ENCODE measurements at regions not wholly inside any gene's neighbourhood (a gene's known extent, or its start where the extent isn't known, plus 50 kb on each side); places are given as distances from the start of the nearest gene placed in this dataset.
A peak's percentile ranks its signal among the peaks of the same experiment; 100 is the strongest.

GRCh38 chr4:104365618-104366017, 129.1 kb downstream of the CXXC4 start:
- Histone ChIP-seq H3K9me3 (peaks cover 0 to 3% of the 10 kb centered on the region in 2 donors), H3K27me3 (no peaks in the 10 kb centered on the region), H3K4me1 (no peaks in the 10 kb centered on the region), H3K27ac (no peak overlapping the region), H3K36me3 (no peaks in the 10 kb centered on the region), H3K4me3 (no peak overlapping the region)
- TF ChIP-seq, protein P1, sequence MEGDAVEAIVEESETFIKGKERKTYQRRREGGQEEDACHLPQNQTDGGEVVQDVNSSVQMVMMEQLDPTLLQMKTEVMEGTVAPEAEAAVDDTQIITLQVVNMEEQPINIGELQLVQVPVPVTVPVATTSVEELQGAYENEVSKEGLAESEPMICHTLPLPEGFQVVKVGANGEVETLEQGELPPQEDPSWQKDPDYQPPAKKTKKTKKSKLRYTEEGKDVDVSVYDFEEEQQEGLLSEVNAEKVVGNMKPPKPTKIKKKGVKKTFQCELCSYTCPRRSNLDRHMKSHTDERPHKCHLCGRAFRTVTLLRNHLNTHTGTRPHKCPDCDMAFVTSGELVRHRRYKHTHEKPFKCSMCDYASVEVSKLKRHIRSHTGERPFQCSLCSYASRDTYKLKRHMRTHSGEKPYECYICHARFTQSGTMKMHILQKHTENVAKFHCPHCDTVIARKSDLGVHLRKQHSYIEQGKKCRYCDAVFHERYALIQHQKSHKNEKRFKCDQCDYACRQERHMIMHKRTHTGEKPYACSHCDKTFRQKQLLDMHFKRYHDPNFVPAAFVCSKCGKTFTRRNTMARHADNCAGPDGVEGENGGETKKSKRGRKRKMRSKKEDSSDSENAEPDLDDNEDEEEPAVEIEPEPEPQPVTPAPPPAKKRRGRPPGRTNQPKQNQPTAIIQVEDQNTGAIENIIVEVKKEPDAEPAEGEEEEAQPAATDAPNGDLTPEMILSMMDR (IDR thresholded peaks at IDR 0.05) = no peak
- no peak for TF ChIP-seq EP300 (IDR thresholded peaks at IDR 0.05; ENCODE audit: low read depth)
- no peak for TF ChIP-seq POLR2AphosphoS5 (IDR thresholded peaks at IDR 0.05)
- no peak for TF ChIP-seq POLR2A (IDR thresholded peaks at IDR 0.05)
- intact Hi-C loops (cut with DNase I; ENCODE audit: low total_unique reads) = no loop called here
- no peak for DNase-seq
- WGBS, 2 donors (ENCODE audit: low coverage in 1 of 2) = 82 to 84% methylated on average over 2 of the region's 2 CpGs
- in situ Hi-C loops (cut with MboI; ENCODE audit: low pct_ligation_motif_present in 1 of 4, low pct_unique_long_range_greater_than_20kb in 1 of 4, low sequenced_read_pairs in 3 of 4) = no loop called here

DNA sequence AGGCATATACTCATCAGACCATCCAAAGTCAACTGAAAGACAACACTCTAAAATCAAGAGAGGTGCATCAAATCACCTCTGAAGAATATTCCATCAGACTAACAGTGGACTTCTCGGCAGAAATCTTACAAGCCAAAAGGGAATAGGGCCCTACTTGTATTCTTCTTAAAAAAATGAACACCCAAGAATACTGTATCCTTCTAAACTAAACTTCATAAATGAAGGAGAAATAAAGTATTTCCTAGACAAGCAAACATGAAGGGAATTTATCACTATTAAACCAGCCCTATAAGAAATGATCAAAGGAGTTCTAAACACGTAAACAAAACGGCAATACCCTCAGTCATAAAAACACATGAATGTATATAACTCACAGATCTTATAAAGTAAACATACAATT, 141.2 kb downstream of the CXXC4 start:
- Histone ChIP-seq H3K27ac (no peak overlapping the region), H3K4me1 (no peaks in the 10 kb centered on the region), H3K9me3 (peaks cover 0 to 19% of the 10 kb centered on the region in 2 donors), H3K27me3 (no peaks in the 10 kb centered on the region), H3K4me3 (no peak overlapping the region), H3K36me3 (no peaks in the 10 kb centered on the region)
- TF ChIP-seq, protein P1 (IDR thresholded peaks at IDR 0.05) = no peak
- no peak for TF ChIP-seq POLR2A (IDR thresholded peaks at IDR 0.05)
- no peak for TF ChIP-seq EP300 (IDR thresholded peaks at IDR 0.05; ENCODE audit: low read depth)
- TF ChIP-seq POLR2AphosphoS5 (IDR thresholded peaks at IDR 0.05) = no peak
- in situ Hi-C loops (cut with MboI; ENCODE audit: low pct_ligation_motif_present in 1 of 4, low pct_unique_long_range_greater_than_20kb in 1 of 4, low sequenced_read_pairs in 3 of 4) (no loop called here), intact Hi-C loops (cut with DNase I; ENCODE audit: low total_unique reads) (no loop called here)
- WGBS, 2 donors (ENCODE audit: low coverage in 1 of 2) = 74 to 89% methylated on average over 3 of the region's 3 CpGs
- DNase-seq = no peak

GRCh38 chr4:104352211-104352610, 142.5 kb downstream of the CXXC4 start:
- intact Hi-C loops (cut with DNase I; ENCODE audit: low total_unique reads) (no loop called here), in situ Hi-C loops (cut with MboI; ENCODE audit: low pct_ligation_motif_present in 1 of 4, low pct_unique_long_range_greater_than_20kb in 1 of 4, low sequenced_read_pairs in 3 of 4) (no loop called here)
- 71 to 85% methylated on average over 1 to 2 of the region's 2 CpGs for WGBS, 2 donors (ENCODE audit: low coverage in 1 of 2)
- Histone ChIP-seq H3K27ac (no peak overlapping the region), H3K36me3 (no peaks in the 10 kb centered on the region), H3K4me1 (no peaks in the 10 kb centered on the region), H3K27me3 (no peaks in the 10 kb centered on the region), H3K4me3 (no peak overlapping the region), H3K9me3 (peaks cover 0 to 19% of the 10 kb centered on the region in 2 donors)
- TF ChIP-seq POLR2A (IDR thresholded peaks at IDR 0.05) (no peak), POLR2AphosphoS5 (IDR thresholded peaks at IDR 0.05) (no peak), EP300 (IDR thresholded peaks at IDR 0.05; ENCODE audit: low read depth) (no peak)
- TF ChIP-seq, protein P1 (IDR thresholded peaks at IDR 0.05) = peak in 2 of 5 experiments; percentile 9 to 14
- no peak for DNase-seq

GRCh38 chr4:104351706-104352105, 143.0 kb downstream of the CXXC4 start:
- Histone ChIP-seq H3K9me3 (peaks cover 0 to 19% of the 10 kb centered on the region in 2 donors), H3K36me3 (no peaks in the 10 kb centered on the region), H3K4me1 (no peaks in the 10 kb centered on the region), H3K4me3 (no peak overlapping the region), H3K27ac (no peak overlapping the region), H3K27me3 (no peaks in the 10 kb centered on the region)
- no peak for DNase-seq
- in situ Hi-C loops (cut with MboI; ENCODE audit: low pct_ligation_motif_present in 1 of 4, low pct_unique_long_range_greater_than_20kb in 1 of 4, low sequenced_read_pairs in 3 of 4) (no loop called here), intact Hi-C loops (cut with DNase I; ENCODE audit: low total_unique reads) (no loop called here)
- TF ChIP-seq EP300 (IDR thresholded peaks at IDR 0.05; ENCODE audit: low read depth) (no peak), POLR2AphosphoS5 (IDR thresholded peaks at IDR 0.05) (no peak), POLR2A (IDR thresholded peaks at IDR 0.05) (no peak)
- TF ChIP-seq, protein P1 (IDR thresholded peaks at IDR 0.05) = no peak
- WGBS, 2 donors (ENCODE audit: low coverage in 1 of 2) = 87% methylated on average over 3 of the region's 3 CpGs; no CpG with 5 or more reads in 1 of the 2 donors

All from transverse colon (tissue), 4 donors.